Colonic mucosa (tissue), 4 donors: ENCODE measurements at regions not wholly inside any gene's neighbourhood (a gene's known extent, or its start where the extent isn't known, plus 50 kb on each side); places are given as distances from the start of the nearest gene placed in this dataset.

Source experiments
- DNase-seq: peaks from one replicate; pipeline ENCODE4 v3.0.0-alpha.2; 2020
- H3K27ac ChIP-seq: fragments of 200-600 bp; one replicate; pipeline ENCODE4 v1.8.0; 2021
- H3K27me3 ChIP-seq: fragments of 200-600 bp; one replicate; pipeline ENCODE4 v1.8.0; 2021
- H3K36me3 ChIP-seq: fragments of 200-600 bp; one replicate; pipeline ENCODE4 v1.8.0; 2021
- H3K4me1 ChIP-seq: fragments of 200-600 bp; one replicate; pipeline ENCODE4 v1.8.0; 2021; ENCODE audit warnings: mild to moderate bottlenecking
- H3K4me3 ChIP-seq: fragments of 200-600 bp; one replicate; pipeline ENCODE4 v1.8.0; 2021
- H3K9ac ChIP-seq, 2 donors: one replicate each; pipeline ENCODE4 v1.7.0; 2013; ENCODE audit warnings: control low read depth in 2 of 2, low read depth in 2 of 2, low read length in 2 of 2
- H3K9me3 ChIP-seq: fragments of 200-600 bp; one replicate; pipeline ENCODE4 v1.8.0; 2021
- CTCF ChIP-seq: fragments of 200-600 bp; IDR thresholded peaks from one replicate; pipeline ENCODE4 v1.8.0; 2022; ENCODE audit warnings: antibody characterized with exemption, mild to moderate bottlenecking
- intact Hi-C: fragments of 100-400 bp; cut with DNase I; formaldehyde crosslinking; loops from one replicate; pipeline ENCODE4 v1.14.1; 2022
- donor health status: healthy.
- donor health status: DM: no; HTN: no; CAD: no.
- donor health status: DM: no; HTN: no; CAD: no.

GRCh38 chr20:24384865-24385264, 84.6 kb upstream of the SYNDIG1 start:
- Histone ChIP-seq H3K27ac (no peak overlapping the region), H3K36me3 (no peaks in the 10 kb centered on the region), H3K4me1 (no peaks in the 10 kb centered on the region), H3K27me3 (no peaks in the 10 kb centered on the region), H3K9ac (no peak overlapping the region), H3K4me3 (no peak overlapping the region), H3K9me3 (no peaks in the 10 kb centered on the region)
- no peak for TF ChIP-seq CTCF
- intact Hi-C loops: no loop called here
- DNase-seq: no peak

GRCh38 chr20:24382743-24383142, 86.7 kb upstream of the SYNDIG1 start:
- DNase-seq: no peak
- Histone ChIP-seq H3K9ac (no peak overlapping the region), H3K27me3 (no peaks in the 10 kb centered on the region), H3K4me1 (no peaks in the 10 kb centered on the region), H3K9me3 (no peaks in the 10 kb centered on the region), H3K27ac (no peak overlapping the region), H3K36me3 (no peaks in the 10 kb centered on the region), H3K4me3 (no peak overlapping the region)
- intact Hi-C loops: no loop called here
- no peak for TF ChIP-seq CTCF

- DNase-seq: no peak
- Histone ChIP-seq H3K4me3 (no peak overlapping the region), H3K9ac (no peak overlapping the region), H3K27ac (no peak overlapping the region), H3K36me3 (no peaks in the 10 kb centered on the region), H3K4me1 (no peaks in the 10 kb centered on the region), H3K9me3 (no peaks in the 10 kb centered on the region), H3K27me3 (no peaks in the 10 kb centered on the region)
- intact Hi-C loops: no loop called here
- no peak for TF ChIP-seq CTCF
Measured at GRCh38 chr20:24382331-24382730, 87.1 kb upstream of the SYNDIG1 start.

GRCh38 chr20:24381886-24382285, 87.5 kb upstream of the SYNDIG1 start:
- intact Hi-C loops: no loop called here
- Histone ChIP-seq H3K27ac (no peak overlapping the region), H3K36me3 (no peaks in the 10 kb centered on the region), H3K27me3 (no peaks in the 10 kb centered on the region), H3K4me1 (no peaks in the 10 kb centered on the region), H3K9me3 (no peaks in the 10 kb centered on the region), H3K4me3 (no peak overlapping the region), H3K9ac (no peak overlapping the region)
- no peak for TF ChIP-seq CTCF
- DNase-seq: no peak

GRCh38 chr20:24379484-24379927, 89.9 kb upstream of the SYNDIG1 start:
- Histone ChIP-seq H3K9ac (no peak overlapping the region), H3K4me3 (no peak overlapping the region), H3K9me3 (no peaks in the 10 kb centered on the region), H3K27ac (no peak overlapping the region), H3K27me3 (no peaks in the 10 kb centered on the region), H3K4me1 (no peaks in the 10 kb centered on the region), H3K36me3 (no peaks in the 10 kb centered on the region)
- intact Hi-C loops: no loop called here
- DNase-seq: no peak
- TF ChIP-seq CTCF: no peak
